SK-N-MC (cell line): ENCODE measurements at regions not wholly inside any gene's neighbourhood (a gene's known extent, or its start where the extent isn't known, plus 50 kb on each side); places are given as distances from the start of the nearest gene placed in this dataset.
"Not testable (repeated sequence)": the region's sequence is repeated elsewhere in the genome, so short reads cannot be mapped to it uniquely, and the experiment has no call there.

Experiments
- DNase-seq: peaks from one replicate; pipeline ENCODE4 v3.0.0-alpha.2; 2011; ENCODE audit warnings: low read depth, low spot score
- H3K27ac ChIP-seq: fragments of 200-600 bp; sonication (generic); 2 replicates; pipeline ENCODE4 v1.5.1; 2016; ENCODE audit warnings: mixed run types
- H3K36me3 ChIP-seq: fragments of 200-600 bp; sonication (generic); 2 replicates; pipeline ENCODE4 v1.6.1; 2017; ENCODE audit warnings: antibody characterized with exemption, low read length, mixed read lengths; ENCODE audit not compliant: insufficient read depth
- H3K4me3 ChIP-seq: fragments of 200-600 bp; sonication (generic); 2 replicates; pipeline ENCODE4 v1.5.1; 2016
- H3K9ac ChIP-seq: fragments of 200-600 bp; sonication (generic); 2 replicates; pipeline ENCODE4 v1.8.0; 2017; ENCODE audit warnings: mixed run types, mixed read lengths; ENCODE audit not compliant: insufficient read length
- H3K9me3 ChIP-seq: fragments of 200-600 bp; sonication (generic); 2 replicates; pipeline ENCODE4 v1.6.1; 2017; ENCODE audit warnings: low read depth, mild to moderate bottlenecking, antibody characterized with exemption, low read length, moderate library complexity, mixed read lengths
- EZH2 ChIP-seq: fragments of 200-600 bp; sonication (generic); IDR thresholded peaks from one replicate; pipeline ENCODE4 v1.6.1; 2017; ENCODE audit warnings: antibody characterized with exemption
- FOXP2 ChIP-seq: optimal IDR thresholded peaks from 2 replicates; pipeline ENCODE3; 2011; ENCODE audit warnings: mild to moderate bottlenecking, moderate library complexity; ENCODE audit not compliant: insufficient read depth; ENCODE audit errors: extremely low read length, control extremely low read depth
- POLR2AphosphoS5 ChIP-seq: IDR thresholded peaks from 2 replicates; pipeline ENCODE4 v1.6.1; 2012; ENCODE audit warnings: mild to moderate bottlenecking, low read depth, low read length, borderline replicate concordance

- no peaks in the 10 kb centered on the region for H3K9me3 ChIP-seq
- H3K36me3 ChIP-seq: no peaks in the 10 kb centered on the region
- no peak overlapping the region for H3K4me3 ChIP-seq
- no peak overlapping the region for H3K27ac ChIP-seq
- no peak for DNase-seq
- TF ChIP-seq EZH2 (no peak), POLR2AphosphoS5 (no peak)
- no peak overlapping the region for H3K9ac ChIP-seq
Observed at GRCh38 chr20:12946789-12947188, 62.0 kb upstream of the SPTLC3 start.

- Histone ChIP-seq H3K27ac (no peak overlapping the region), H3K9me3 (no peaks in the 10 kb centered on the region), H3K4me3 (no peak overlapping the region), H3K9ac (no peak overlapping the region), H3K36me3 (no peaks in the 10 kb centered on the region)
- no peak for TF ChIP-seq POLR2AphosphoS5
- no peak for DNase-seq
Observed at GRCh38 chr20:12947691-12948090, 61.1 kb upstream of the SPTLC3 start.

- no peak for DNase-seq
- Histone ChIP-seq H3K9ac (no peak overlapping the region), H3K36me3 (no peaks in the 10 kb centered on the region), H3K9me3 (no peaks in the 10 kb centered on the region), H3K27ac (no peak overlapping the region), H3K4me3 (no peak overlapping the region)
- TF ChIP-seq EZH2 (no peak), FOXP2 (no peak), POLR2AphosphoS5 (no peak)
Observed at GRCh38 chr20:12949429-12949980, 59.3 kb upstream of the SPTLC3 start.

GRCh38 chr20:12954254-12954653, 54.5 kb upstream of the SPTLC3 start:
- not testable (repeated sequence) for H3K4me3 ChIP-seq, H3K9me3 ChIP-seq, DNase-seq, H3K27ac ChIP-seq, H3K36me3 ChIP-seq, H3K9ac ChIP-seq

- Histone ChIP-seq H3K4me3 (no peak overlapping the region), H3K36me3 (no peaks in the 10 kb centered on the region), H3K9ac (no peak overlapping the region), H3K9me3 (no peaks in the 10 kb centered on the region), H3K27ac (no peak overlapping the region)
- DNase-seq: no peak
- TF ChIP-seq EZH2 (no peak), FOXP2 (no peak), POLR2AphosphoS5 (no peak)
Observed at GRCh38 chr20:12955611-12956010, 53.2 kb upstream of the SPTLC3 start.

- DNase-seq: no peak
- Histone ChIP-seq H3K9me3 (no peaks in the 10 kb centered on the region), H3K36me3 (no peaks in the 10 kb centered on the region), H3K4me3 (no peak overlapping the region), H3K27ac (no peak overlapping the region), H3K9ac (no peak overlapping the region)
- TF ChIP-seq EZH2 (no peak), FOXP2 (no peak), POLR2AphosphoS5 (no peak)
Observed at GRCh38 chr20:12956303-12956702, 52.5 kb upstream of the SPTLC3 start.

GRCh38 chr20:12957968-12958367, 50.8 kb upstream of the SPTLC3 start:
- Histone ChIP-seq H3K9ac (no peak overlapping the region), H3K9me3 (no peaks in the 10 kb centered on the region), H3K36me3 (no peaks in the 10 kb centered on the region), H3K4me3 (no peak overlapping the region), H3K27ac (no peak overlapping the region)
- DNase-seq: no peak
- TF ChIP-seq POLR2AphosphoS5 (no peak), FOXP2 (no peak), EZH2 (no peak)
